HG02588 (cell line): ENCODE measurements at regions not wholly inside any gene's neighbourhood (a gene's known extent, or its start where the extent isn't known, plus 50 kb on each side); places are given as distances from the start of the nearest gene placed in this dataset.
"Not testable (repeated sequence)": the region's sequence is repeated elsewhere in the genome, so short reads cannot be mapped to it uniquely, and the experiment has no call there.

Experiments used
- ATAC-seq: cut with Tn5 transposase; IDR thresholded peaks from one replicate; pipeline ENCODE4 v1.9.1; 2021; ENCODE audit warnings: mild to moderate bottlenecking, moderate library complexity; ENCODE audit not compliant: unreplicated experiment

- ATAC-seq: no peak
Observed at GRCh38 chr3:87796137-87796842, 262.5 kb downstream of the CGGBP1 start.

DNA sequence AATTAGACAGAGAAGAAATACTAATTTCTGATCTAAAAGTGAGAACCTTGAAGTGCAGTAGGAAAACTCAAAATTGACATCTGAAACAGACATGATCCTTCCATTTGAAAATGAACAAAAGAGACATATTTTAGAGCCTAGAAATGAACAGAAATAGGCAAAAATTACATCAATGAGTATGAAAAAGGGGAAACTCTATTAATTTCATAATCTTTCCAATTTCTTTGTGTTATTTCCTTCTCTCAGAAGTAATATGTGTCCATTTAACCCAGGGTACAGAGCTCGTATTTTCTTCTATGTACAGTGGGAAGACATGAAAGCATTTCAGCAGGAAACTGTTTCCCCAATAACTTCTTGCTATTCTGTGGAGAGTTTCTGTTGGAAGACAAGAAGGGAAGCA is 263.1 kb downstream of the CGGBP1 start:
- ATAC-seq: no peak

DNA sequence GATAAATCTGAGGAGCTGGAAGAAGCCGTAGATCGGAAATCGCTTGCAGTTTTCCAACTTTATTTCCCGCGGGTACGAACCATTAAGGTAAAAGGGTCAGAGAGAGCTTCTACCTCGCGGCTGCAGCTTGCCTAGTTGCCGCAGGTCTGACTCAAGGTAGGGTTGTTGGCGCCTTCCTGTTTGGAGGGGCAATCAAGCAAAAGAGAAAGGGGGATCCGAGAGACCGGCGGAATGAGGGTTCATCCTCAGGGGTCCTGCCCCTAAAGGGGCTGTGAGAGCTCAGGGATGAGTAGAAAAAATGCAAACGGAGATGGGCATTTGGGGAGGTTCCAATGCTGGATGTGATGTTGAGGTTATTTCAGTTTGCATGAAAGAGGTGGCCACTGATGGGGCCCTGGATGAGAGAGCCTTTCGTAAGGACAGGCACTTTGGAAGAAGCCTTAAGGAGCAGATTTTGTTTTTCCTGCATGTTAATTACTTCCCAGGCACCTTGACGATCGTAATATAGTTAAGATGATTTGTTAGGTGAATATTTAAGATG is 265.4 kb downstream of the CGGBP1 start:
- no peak for ATAC-seq

DNA sequence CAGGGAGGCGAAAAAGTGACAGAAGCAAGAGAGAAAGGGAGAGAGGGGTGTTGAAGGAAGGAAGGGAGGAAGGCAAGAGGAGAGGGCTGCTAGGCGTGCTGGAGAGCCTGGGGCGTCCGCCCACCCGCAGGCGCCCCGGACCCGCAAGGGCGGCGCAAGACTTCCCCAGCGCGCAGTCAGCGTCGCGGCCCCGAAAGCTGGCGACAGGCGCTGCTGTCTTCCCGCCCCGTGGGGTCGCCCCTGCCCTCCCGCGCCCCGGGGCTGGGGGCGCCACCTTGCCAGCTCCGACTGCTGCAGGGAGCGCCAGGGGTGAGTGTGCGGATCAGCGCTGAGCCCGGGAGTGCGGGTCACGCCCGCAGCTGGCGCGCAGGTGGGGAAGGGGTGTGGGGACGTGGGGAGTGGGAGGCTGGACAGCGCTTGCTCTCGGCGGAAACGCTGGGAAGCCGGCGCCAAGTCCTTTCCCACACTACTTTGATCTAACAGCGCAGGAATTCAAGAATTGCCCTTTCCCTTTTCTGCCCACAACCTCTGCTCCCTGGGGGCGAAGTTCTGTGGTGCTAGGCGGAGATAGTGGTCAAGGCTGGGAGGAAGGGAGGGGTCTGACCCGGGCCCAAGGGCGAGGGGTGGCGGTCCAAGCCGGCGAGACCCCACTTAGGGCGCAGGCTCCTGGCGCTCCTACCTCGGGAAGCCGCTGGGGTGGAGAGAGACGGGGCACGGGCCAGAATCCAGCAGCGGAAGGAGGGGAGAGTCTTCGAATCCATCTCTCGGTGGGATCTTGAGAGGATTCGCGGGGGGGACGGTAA is 266.1 kb downstream of the CGGBP1 start, which contains the start of gene HTR1F:
TSS of gene HTR1F (plus strand) at position 173 of the 803 bp plus-strand sequence.
- ATAC-seq: no peak

DNA sequence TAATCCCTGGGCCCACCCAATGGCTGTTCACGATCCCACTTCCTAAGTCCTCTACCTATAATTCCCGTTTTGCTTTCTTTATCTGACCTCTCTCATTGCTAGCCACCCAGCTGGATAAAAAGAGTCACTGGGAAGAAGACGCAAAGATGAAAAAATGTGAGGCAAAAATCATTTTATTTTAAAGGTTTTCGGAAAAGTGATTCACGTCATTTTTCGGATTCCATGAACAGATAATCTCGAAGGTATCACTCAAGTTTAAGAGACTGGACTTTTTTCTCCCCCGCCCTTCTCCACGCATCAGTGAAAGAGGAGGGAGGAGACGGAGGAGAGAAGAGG is 266.6 kb downstream of the CGGBP1 start:
- ATAC-seq: no peak

DNA sequence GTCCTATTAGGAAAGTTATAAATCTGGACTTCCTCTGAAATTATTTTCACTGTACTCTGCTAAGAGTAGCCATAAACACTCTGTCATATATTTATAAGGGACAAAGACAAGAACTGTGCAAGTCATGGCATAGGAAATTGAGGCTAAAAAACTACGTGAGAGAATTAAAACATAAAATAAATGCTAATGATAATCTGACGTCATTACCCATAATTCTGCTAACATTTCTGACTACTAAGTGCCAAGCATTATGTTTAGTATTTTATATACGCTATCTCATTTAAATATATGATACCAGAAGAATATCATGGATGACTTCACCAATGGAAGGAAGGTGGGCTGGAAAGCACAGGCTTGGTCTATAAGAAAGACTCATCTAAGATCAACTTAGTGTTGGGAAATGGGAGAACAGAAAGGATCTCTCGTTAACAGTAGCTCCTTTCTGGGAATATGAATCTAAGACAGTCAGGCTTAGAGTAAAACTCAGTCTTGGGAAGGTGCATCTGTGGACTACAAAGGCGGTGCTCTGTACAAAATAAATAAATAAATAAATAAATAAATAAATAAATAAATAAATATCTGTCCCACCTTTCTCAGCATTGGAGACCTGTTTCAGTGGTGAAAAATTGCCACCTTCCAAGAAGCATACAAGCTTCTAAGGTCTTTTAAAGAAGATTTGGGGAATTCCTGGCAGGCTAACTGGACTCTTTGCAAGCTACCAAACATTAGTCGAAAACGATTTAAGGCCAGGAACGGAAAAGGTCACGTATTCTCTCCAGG is 267.4 kb downstream of the CGGBP1 start:
- ATAC-seq: no peak

GRCh38 chr3:87789049-87789448 is 269.8 kb downstream of the CGGBP1 start:
- not testable (repeated sequence) for ATAC-seq

DNA sequence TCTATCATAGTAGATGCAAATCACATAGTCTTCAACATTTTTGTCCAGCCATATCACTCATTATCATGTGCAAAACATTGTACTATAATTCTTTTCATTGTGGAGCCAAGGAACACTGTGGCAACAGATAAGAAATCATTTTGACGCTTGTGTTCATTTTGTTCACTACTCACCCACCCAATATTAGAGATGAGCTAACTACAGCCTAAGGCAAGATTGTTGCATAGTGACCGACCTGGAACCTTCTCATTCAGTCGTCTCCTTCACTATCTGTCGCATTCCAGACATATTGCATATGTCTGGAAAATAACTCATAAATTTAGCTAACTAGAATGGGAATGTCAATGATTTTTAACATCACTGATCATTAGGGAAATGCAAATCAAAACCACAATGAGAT is 270.3 kb downstream of the CGGBP1 start:
- ATAC-seq: no peak

DNA sequence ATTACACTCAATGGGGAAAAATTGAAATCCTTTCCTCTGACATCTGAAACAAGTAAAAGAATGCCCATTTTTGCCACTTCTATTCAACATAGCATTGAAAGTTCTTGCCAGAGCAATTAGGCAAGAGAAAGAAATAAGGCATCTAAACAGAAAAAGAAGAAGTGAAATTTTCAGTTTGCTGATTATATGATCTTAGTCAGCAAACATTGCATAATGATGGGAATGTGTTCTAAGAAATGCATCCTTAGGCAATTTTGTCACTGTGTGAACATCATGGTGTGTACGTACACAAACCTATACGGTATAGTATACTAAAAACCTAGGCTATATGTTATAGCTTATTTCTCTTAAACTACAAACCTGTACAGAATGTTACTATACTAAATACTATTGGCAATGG is 278.0 kb downstream of the CGGBP1 start:
- ATAC-seq: no peak

GRCh38 chr3:87778876-87779275 is 279.9 kb downstream of the CGGBP1 start:
- no peak for ATAC-seq

GRCh38 chr3:87771337-87772192 is 287.2 kb downstream of the CGGBP1 start:
- ATAC-seq: peak; percentile 94

GRCh38 chr3:87766721-87767120 is 292.1 kb downstream of the CGGBP1 start:
- ATAC-seq: no peak

DNA sequence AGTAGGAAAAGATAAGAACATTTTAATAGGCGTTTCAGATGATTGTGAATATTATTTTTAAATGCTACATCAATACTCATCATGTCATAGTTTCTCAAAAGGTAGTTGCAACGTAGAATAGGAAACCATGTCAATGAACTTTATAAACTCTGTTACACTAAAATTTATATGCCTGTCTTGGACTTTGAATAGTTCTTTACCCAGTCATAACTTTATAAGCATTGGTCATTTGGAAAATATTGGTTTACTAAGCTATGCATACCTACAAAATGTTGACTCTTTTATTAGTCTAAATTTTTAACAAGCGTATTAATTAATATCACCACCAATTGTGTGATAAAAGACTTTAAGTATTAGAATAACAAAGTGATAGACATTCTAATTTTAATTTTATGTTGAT is 293.5 kb downstream of the CGGBP1 start:
- no peak for ATAC-seq

GRCh38 chr3:87761795-87762194 is 297.0 kb downstream of the CGGBP1 start:
- no peak for ATAC-seq

DNA sequence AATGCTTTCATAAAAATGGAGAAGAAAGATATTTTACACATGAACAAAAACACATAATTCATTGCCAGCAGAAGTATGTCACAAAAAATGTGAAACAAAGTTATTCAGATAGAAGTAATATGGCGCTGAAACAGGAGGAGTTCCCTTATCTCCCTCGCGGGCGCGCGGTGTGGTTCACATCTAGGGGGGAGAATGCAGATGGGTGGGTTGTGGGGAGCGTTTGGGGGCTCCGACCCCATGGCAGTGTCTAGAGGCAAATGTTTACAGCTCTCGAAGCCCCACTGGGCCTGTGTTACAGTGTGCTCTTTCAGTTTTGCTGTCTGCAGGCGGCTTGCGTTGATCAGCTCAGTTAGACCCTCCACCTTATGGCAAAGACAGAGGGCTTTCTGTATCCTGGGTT is 297.5 kb downstream of the CGGBP1 start:
- ATAC-seq: no peak

DNA sequence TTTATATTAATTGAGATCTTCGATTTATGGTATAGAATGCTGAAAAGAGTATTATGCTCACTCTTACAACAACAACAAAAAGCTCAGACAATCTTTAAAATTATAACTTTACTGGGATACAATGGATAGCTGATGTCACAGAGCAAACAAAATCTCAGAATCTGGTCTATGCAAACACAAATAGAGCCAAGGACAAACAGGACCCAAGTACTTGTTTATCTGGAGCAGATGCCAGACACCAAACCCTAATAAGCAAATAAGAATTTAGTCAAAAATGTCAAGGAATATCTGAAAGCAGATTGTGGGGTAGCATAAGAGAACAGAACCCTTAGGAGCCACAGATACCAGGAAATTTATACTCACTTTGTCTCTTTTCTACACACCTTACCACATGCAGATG is 302.2 kb downstream of the CGGBP1 start:
- no peak for ATAC-seq

DNA sequence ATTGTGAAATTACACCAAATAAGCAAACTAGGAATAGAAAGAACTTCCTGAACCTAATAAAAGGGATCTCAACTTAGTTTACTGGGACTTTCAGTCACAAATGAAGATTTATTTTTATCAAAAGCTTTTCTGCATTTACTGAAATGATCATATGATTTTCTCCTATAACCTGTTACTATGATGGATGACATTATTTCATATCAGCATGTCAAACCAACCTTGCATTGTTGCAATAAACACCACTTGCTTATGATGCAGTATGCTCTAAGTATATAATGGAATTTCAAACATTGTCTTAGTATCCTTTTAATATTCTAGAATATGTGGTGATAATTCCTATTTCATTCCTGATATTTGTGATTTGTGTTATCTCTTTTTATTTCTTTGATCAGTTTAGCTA is 303.0 kb downstream of the CGGBP1 start:
- no peak for ATAC-seq

- ATAC-seq: no peak
Observed at GRCh38 chr3:87742250-87742649, 316.6 kb downstream of the CGGBP1 start.

- ATAC-seq: not testable (repeated sequence)
Observed at GRCh38 chr3:87740894-87741293, 317.9 kb downstream of the CGGBP1 start.

DNA sequence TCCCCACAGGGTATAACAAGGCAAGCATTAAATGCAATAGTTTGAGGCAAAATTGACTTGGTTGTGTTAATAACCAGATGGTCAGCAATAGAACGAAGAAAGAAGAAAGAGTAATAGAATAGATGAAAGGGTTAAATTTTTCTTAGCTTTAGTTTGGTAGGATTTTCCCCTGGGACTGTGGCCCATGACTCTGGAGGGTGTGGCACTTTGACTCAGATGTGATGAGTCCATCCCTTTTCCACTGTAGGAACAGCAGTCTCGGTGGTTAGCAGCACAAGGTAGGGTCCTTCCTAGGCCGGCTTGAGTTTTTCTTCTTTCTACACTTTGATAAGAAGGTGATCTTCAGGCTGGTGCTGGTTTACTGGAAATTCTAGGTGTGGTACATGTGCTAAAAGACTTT is 321.0 kb downstream of the CGGBP1 start:
- not testable (repeated sequence) for ATAC-seq
